ENCODE measurements at regions not wholly inside any gene's neighbourhood (a gene's known extent, or its start where the extent isn't known, plus 50 kb on each side); places are given as distances from the start of the nearest gene placed in this dataset.
"Not testable (repeated sequence)": the region's sequence is repeated elsewhere in the genome, so short reads cannot be mapped to it uniquely, and the experiment has no call there.

DNA sequence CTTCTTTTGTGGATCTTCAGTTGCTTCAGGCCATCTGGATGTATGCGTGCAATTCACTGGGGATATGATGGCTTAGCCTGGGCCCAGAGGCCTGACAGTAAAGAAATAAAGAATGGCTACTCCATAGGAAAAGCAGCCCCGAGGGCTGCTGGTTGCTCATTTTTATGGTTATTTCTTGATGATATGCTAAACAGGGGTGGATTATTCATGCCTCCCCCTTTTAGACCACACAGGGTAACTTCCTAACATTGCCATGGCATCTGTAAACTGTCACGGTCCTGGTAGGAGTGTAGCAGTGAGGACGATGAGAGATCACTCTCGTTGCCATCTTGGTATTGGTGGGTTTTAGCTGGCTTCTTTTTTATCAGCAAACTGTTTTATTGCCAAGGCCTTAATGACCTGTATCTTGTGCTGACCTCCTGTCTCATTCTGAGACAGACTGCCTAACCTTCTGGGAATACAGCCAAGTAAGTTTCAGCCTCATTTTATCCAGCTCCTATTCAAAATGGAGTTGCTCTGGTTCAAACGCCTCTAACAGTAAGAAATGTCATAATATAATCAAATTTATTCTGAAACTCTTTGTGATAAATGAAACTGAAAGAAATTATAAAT, 60.5 kb downstream of the DSEL start:
- no peak for DNase-seq

DNA sequence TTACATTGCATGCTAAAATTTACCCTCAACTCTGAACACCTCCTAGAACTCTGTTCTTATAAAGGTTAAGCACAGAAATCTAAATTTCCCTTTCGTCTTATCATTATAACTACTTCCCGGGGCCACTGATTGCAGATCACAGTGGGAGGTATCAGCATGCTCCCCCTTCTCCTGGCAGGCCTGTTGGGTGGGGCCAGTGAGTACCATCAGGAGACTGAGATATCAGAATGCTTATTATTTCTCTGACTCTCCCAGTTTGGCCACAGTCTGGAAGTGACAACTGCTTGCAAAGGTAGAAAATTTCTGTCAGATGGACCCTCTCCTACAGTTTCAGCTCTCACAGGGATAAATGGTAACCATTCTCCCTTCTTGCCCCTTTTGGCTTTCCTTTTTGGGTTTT, 62.6 kb downstream of the DSEL start:
- DNase-seq = no peak

DNA sequence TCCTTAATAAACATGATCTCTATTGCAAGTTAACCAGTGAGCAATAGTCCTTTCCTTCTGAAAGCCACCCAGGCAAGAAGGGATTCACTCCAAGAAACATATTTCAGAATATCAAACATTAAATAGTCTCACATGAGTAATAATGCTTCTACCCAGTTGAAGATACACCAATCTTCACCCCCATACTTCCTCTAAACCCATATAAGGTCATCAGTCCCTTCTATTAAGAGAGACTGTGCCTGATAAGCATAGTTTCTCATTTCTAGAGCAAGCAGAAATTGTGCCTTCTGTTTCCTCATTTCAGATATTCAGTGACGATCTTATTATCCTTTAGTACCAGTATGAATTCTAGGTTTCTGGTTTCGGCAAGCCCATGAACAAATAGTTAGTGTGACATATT, 64.6 kb downstream of the DSEL start:
- DNase-seq = no peak

DNA sequence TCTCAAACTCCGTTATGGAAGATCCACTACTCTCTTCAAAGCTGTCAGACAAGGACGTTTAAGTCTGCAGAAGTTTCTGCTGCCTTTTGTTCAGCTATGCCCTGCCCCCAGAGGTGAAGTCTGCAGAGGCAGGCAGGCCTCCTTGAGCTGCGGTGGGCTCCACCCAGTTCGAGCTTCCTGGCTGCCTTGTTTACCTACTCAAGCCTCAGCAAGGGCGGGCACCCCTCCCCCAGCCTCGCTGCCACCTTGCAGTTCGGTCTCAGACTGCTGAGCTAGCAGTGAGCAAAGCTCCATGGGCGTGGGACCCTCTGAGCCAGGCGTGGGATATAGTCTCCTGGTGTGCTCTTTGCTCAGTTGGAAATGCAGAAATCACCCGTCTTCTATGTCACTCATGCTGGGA, 65.4 kb downstream of the DSEL start:
- not testable (repeated sequence) for DNase-seq

DNA sequence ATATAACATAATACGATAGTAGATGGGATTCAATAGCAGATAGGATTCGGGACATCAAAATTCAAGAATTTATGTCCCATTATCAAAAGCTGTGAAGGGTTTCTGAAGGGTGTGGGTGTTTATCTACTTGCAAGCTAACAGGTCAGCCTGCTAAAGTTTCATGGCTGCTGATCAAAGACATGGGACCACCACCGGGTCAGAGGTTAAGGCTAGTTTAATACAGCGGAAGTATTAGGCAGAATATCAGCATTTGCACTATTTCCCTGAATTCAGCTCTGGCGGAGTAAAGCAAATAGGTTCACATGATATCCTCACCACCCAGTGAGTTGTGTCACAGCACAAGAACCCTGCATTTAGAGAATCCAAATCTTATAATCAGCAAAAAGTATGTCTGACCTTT, 82.5 kb downstream of the DSEL start:
- DNase-seq = no peak

DNA sequence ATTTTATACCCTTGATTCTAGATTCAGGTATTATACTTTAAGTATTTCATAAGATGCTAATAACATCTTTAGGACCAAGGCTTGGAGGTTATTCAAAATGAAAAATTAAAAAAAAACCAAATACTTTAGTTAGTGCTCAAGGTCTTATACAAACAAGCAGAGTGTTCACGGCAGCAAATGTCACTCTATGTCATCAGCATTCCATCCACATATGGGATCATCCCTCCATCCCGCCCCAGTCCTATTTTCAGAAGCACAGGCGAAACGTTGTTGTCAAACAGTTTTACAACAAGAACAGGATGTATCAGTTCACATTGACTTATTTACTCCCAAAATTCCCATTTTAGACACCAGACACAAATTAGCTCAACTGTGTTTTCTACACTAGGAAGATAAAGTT, 83.7 kb downstream of the DSEL start:
- DNase-seq = no peak

DNA sequence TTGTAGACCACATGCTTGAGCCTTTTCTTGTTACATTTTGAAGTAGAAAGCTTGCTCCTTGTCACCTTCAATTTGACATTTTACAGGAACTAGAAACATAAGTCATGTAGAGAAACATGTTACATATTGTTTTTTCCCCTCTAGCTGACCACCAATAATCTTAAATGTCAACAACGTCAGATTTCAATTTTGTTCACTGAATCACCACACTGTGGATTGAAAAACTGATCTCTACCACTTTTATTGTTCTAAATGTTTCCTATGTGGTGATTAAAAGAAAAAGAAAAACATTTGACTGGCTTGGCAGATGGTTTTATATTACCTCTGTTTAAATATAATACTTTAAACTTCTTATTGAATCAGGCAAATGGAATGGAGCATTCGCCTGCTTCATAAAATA, 87.7 kb downstream of the DSEL start:
- DNase-seq = no peak

DNA sequence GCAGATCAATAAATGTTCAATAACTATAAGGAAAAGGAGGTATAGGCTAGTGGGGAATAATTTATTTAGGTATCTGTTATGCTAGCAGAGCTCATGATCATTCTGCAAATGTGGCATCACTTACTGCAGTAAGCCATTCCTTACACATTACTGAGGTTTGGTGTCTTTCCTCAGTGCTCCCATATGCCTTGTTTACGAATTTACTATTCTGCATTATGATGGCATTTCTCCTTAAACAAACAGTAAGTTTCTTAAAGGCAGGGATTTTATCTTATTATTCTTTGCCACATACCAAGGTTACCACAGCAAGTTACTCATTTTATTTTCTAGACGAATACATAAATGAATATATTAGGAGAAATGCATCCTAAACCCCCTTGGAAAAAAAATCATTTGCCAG, 88.4 kb downstream of the DSEL start:
- no peak for DNase-seq

DNA sequence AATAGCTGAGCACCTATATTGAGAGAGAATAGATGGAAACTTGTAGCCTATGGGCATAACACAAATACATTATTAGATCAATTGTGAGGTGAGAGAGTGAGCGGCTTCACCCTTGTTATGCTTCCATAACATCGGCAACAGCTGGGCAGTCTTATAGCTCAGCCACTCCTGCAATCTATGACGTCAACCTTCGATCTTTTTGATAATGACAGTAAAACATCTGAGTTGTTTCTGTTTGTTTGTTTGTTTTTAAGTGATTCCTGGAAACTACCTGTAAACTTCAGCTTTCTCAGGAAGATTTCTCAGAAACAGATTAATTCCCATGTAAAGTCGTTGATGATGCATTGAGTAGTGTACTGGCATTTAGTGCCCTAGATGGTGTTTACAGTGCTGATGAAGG, 90.0 kb downstream of the DSEL start:
- no peak for DNase-seq

DNA sequence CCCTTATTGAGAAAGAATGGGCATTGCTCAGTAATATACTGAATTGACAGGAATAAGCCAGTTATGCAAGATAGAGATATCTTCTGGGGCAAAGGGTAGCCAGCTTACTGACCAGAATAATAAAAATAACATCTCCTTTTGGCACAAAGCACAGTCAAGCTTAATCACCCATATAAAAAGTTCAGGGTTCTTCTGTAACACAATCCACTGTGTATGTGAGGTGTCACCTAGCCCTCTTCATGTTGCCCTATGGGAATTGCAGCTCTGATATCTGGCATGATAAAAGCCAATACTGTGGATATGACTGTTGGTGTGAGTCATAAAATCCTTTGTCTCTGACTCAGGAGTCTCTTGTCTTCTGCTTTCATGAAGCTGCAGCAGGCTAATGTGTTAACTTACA, 90.8 kb downstream of the DSEL start:
- peak; percentile 3 for DNase-seq

DNA sequence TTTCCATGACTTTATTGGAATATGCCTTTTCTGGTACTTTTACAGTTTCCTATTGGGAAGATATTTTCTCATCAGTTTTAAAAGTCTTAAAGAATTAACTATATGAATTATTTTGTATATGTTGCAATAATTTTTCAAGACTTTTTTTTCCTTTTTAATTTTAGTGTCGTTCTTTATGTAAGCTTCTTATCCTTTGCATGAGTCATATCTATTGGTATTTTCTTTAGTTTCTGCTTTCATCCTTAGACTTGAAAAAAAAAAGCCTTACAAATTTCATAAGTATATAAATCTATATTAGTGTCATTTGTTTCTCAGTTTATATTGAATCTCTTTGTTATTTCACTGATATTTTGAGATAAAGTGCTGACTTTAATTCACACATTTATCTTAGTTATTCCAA, 94.9 kb downstream of the DSEL start:
- DNase-seq = no peak

DNA sequence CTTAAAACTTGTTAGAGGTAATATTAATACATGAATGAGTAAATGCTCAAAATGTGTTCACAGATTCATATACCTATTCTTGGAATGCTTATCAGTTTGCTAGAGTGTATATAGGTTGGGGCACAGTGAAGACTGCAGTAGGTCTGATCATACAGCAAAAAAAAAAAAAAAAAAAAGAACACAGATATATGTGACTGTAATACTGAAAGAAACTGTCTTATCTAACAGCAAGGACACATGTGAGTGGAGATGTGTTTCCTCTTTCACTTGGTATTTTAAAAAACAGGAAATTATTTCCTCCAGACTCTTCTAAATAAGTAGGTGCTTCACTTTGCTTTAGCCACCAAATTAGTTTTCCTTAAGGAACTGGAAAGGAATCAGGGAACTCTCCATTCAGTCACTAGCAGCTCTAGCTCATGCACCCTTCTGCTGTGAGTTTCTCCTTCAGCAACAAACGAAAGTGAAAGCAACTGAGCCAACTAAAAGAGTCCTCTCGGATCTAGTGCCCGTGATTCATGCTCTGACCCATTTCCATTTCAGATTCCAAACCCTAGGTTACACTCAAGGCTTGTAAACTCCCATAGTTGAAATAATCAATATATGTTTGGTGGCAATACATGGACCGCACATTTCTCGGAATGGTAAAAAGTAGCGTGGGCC, 98.5 kb downstream of the DSEL start:
- DNase-seq = peak; percentile 59

DNA sequence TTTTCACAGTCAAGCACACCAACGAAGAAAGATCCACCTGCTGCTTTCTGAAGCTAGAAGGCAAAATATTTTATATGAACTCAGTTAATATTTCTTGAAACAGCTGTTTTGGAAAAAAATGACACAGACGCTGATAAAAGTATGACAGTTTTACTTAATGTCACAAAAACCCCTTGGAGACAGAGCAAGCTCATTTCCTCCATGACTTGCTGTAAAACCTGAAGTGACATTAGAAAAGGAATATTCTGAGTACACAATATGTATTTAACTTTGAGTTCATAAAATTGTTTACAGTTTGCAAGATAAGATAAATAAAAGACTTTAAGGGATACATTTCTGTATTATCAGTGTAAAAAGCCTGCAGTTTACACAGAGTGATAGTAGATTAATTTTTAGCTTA, 105.4 kb downstream of the DSEL start:
- DNase-seq = no peak

DNA sequence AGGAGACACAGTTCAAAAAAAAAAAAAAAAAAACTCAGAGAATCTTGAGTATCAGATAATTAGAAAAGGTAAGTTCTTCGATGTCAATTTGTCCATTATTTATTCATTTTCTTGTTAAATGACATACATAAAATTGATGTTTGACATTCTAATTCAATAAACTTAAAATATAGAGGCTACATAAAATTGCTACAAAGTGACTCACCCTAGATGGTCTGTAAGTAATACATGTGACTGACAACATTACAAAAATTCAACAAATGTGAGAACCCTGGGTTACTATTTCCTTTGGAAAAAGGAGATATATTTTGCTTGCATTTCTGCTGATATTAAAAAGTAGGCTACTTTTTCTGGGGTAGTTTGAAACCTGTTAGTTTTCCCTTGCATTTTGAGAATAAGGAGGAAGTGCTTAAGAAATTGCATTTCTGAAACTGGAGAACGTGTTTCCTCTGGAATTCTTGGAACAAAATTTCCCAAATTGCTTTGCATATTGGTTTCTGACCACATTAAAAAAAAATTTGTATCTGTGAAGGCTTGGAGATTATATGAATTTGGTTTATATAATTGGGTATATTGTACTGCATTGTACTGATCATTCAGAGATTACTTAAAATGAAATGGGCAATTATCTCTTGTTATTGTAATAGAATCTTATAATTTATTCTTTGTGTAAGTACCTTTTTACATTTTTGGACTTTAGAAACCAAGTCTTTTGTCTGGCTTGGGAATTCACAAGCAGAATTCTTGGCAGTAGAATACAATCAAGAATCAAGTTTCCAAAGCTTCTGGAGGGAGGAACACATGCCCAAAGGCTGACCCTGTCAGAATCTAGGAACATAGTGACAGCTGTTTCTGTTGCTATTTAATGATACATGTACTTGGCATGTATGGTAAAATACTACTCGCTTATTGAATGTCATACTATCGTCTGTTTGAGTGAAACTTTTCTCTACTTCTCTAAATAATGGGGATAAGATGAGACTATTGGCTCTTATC, 106.1 kb downstream of the DSEL start:
- DNase-seq = no peak

DNA sequence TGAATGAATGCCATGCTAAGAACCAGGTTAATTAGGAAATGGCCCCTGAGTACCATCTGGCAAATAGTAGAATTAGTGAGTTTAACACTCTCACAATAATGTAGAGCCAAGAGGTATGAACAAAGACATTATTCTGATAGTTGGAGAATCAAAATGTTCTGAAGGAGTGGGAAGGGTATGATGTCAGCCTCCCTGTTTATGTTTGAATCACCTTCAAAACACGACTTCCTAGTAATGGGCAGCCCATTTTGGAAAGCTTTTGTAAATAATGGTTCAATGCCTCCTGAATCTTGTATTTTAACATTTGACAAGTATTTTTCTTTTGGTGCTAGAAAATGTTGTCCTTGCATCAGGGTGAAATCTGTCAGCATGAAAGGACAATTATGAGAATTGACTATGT, 108.3 kb downstream of the DSEL start:
- DNase-seq = no peak

DNA sequence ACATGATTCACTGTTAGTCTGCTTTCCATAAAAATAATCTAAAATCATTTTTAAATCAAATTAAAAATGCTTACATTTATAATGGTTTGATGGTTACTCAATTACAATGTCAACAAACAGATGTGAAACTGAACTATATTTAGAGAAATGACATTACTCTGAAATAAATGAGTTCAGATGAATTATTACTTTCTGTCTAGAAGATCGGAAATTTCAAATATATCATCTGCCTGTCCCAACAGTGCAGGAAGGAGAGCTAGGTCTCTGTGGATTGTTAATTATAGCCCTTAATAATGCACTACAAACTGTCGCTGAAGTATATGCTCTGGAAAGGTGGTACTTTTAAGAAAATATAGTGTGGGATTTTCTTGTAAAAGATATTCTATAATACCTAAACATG, 109.8 kb downstream of the DSEL start:
- DNase-seq = no peak

DNA sequence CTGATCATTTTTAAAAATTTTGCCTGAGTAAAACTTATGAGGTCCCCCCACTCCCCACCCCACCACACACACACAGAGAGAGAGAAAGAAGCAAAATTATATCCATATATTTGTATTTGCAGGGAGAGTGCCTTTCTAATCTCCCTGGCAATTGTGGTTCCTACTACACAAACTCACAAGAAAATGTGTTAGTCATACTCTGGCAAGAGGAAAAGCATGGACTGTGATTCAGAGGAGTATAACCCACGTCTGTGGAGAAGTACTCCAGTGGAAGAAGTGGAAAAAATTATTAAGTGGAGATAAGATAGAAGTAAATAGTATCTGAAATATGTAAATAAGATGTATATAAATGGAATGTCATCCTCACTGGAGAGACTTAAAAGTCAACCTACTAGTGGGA, 114.0 kb downstream of the DSEL start:
- no peak for DNase-seq

DNA sequence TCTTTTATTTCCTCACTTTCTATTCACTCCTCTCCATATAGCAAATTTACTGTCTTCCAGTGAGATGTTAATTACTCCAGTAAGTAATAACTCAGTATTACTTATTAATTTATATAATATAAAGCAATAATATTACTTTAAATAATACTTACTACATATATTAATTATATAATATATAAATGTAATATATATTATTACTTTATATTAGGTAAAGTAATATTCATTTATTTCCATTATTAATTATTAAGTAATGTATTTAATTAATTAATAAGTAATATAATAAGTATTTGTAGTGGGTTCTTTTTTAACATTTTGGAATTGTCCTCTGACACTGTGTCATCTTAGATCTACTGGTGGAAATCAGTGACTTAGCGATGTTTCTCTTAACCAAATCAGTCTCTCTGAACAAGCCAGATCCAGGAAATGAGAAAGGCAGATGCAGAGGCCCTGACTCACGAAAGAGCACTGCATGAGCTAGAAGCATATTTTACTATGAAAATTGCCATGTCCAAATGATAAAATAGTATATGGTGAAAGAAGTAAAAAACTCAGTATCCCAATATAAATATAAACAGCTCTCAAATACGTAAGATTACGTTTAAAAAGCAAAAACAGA, 115.9 kb downstream of the DSEL start:
- no peak for DNase-seq

DNA sequence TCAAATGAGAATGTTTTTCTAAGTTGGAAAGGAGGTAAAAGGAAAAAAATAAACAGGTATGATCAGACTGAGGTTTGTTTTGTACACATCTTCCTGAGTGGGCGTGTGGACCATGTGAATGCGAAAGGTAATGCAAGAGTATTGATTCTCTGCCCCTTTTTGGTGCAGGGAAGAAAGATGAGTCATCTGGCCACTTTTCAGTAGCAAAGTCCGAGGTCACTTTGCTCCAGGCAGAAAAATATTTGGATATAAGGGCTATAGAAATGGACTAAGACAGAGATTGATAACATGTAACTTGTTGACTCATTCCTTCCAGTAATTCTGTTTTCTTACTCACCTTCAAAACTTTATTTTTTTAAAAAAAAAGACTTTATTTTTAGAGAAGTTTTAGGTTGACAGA, 130.5 kb downstream of the DSEL start:
- no peak for DNase-seq

DNA sequence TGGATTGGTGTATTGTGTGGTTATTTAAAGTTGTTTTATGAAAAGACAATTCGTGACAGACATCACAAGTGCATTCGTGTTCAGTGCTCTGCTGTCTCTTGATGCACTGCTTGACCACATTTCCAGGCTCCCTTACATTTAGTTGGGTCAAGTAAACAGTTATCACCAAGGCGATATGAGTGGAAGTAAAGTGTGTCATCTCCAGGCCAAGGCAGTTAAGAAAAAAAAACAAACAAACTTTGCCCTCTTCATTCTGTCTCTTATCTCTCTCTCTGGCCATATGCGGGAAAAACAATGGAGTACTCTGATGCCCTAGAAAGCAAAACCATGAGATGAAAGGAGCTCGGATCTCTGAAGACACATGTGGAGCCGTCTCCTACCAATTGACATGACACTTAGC, 131.1 kb downstream of the DSEL start:
- DNase-seq = no peak

DNA sequence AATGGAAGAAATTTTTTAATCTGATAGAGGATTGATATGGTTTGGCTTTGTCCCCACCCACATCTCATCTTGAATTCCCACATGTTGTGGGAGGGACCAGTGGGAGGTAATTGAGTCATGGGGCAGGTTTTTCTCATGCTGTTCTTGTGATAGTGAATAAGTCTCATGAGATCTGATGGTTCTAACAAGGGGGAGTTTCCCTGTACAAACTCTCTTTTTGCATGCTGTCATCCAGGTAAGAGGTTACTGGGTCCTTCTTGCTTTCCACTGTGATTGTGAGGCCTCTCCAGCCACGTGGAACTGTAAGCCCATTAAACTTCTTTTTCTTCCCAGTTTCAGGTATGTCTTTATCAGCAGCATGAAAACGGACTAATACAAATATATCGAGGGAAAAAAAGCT, 132.5 kb downstream of the DSEL start:
- peak; percentile 9 for DNase-seq

DNA sequence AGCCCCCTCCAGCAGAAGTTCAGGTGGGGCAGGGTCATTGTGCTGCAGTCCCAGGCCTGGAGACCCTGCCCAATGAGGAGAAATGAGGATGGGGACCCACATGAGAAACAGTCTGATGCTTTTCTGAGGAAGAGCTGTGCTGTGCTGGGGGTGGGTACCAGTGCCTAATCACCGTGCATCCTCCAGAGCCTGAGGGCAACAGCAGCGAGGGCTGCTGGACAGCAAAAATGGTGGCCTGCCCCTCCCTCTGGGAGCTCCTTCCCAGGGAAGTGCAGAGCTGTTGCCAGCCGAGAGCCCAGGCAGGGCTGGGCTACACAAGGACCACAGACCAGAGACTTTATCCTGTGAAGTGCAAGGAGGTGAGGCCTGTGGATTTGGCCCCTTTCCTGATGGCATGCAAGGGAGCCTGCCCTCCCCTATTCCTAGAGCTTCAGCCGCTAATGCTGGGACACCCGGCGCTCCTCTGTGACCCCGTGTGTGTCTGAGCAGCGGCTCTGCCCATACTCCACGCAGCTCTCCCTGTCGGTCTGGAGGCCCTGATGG, 134.8 kb downstream of the DSEL start:
- no peak for DNase-seq

DNA sequence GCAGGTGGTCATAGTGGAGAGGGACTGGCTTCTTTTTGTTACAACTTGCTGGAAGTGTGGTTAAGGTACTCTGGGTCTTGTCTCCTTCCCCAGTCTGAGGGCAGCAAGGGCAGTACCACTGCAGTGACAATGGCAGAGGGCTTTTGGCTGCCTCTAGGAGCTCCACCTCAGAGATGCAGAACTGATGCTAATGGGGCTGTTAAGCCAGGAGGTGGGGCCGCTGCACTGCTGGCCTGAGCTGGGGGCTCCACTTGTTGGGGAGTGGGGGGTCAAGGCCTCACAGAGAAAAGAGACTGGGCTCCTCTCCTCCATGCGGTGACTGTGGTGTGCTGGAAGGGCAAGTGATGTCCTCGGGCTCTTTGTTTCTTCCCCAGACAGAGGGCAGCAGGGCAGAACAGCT, 135.7 kb downstream of the DSEL start:
- no peak for DNase-seq
